WERI-Rb-1 (cell line): ENCODE measurements at regions not wholly inside any gene's neighbourhood (a gene's known extent, or its start where the extent isn't known, plus 50 kb on each side); places are given as distances from the start of the nearest gene placed in this dataset.

Experiments
- DNase-seq: peaks from one replicate; pipeline ENCODE4 v3.0.0-alpha.2; 2020
- H3K27ac ChIP-seq: fragments of 250-450 bp; sonication (Bioruptor Pico); 2 replicates; pipeline ENCODE4 v1.5.1; 2020; ENCODE audit warnings: mild to moderate bottlenecking, moderate library complexity
- H3K27me3 ChIP-seq: fragments of 250-450 bp; sonication (Bioruptor Pico); 2 replicates; pipeline ENCODE4 v1.5.1; 2021; ENCODE audit warnings: mild to moderate bottlenecking, low read depth, moderate library complexity; ENCODE audit not compliant: insufficient read depth, severe bottlenecking
- H3K36me3 ChIP-seq: fragments of 250-450 bp; sonication (Bioruptor Pico); 2 replicates; pipeline ENCODE4 v1.5.1; 2020; ENCODE audit warnings: mild to moderate bottlenecking, moderate library complexity
- H3K4me3 ChIP-seq: 2 replicates; pipeline ENCODE4 v1.5.1; 2011; ENCODE audit warnings: low read depth, mild to moderate bottlenecking, control low read depth, low read length
- H3K9me3 ChIP-seq: fragments of 250-450 bp; sonication (Bioruptor Pico); 2 replicates; pipeline ENCODE4 v1.5.1; 2021; ENCODE audit warnings: mild to moderate bottlenecking, moderate library complexity; ENCODE audit not compliant: severe bottlenecking
- CTCF ChIP-seq: IDR thresholded peaks from 2 replicates; pipeline ENCODE4 v1.5.1; 2011; ENCODE audit warnings: low read depth, mild to moderate bottlenecking, control low read depth, inconsistent platforms, low read length

- H3K9me3 ChIP-seq = no peaks in the 10 kb centered on the region
- H3K4me3 ChIP-seq = no peak overlapping the region
- H3K27ac ChIP-seq = no peak overlapping the region
- no peak for DNase-seq
- no peaks in the 10 kb centered on the region for H3K27me3 ChIP-seq
- no peaks in the 10 kb centered on the region for H3K36me3 ChIP-seq
- no peak for TF ChIP-seq CTCF
Observed at GRCh38 chr12:13390381-13390861, 193.9 kb downstream of the EMP1 start.

GRCh38 chr12:13387101-13387500, 190.6 kb downstream of the EMP1 start:
- no peak for DNase-seq
- H3K9me3 ChIP-seq = no peaks in the 10 kb centered on the region
- no peak for TF ChIP-seq CTCF
- H3K36me3 ChIP-seq = no peaks in the 10 kb centered on the region
- no peak overlapping the region for H3K27ac ChIP-seq
- H3K4me3 ChIP-seq = no peak overlapping the region
- no peaks in the 10 kb centered on the region for H3K27me3 ChIP-seq

GRCh38 chr12:13386323-13387039, 190.0 kb downstream of the EMP1 start:
- H3K4me3 ChIP-seq = no peak overlapping the region
- no peak for DNase-seq

GRCh38 chr12:13383379-13383778, 186.9 kb downstream of the EMP1 start:
- Histone ChIP-seq H3K9me3 (no peaks in the 10 kb centered on the region), H3K36me3 (no peaks in the 10 kb centered on the region), H3K27ac (no peak overlapping the region), H3K4me3 (no peak overlapping the region), H3K27me3 (no peaks in the 10 kb centered on the region)
- no peak for DNase-seq
- TF ChIP-seq CTCF = no peak

More at GRCh38 chr12:13386323-13387039, 190.0 kb downstream of the EMP1 start:
- Histone ChIP-seq H3K9me3 (no peaks in the 10 kb centered on the region), H3K36me3 (no peaks in the 10 kb centered on the region), H3K27ac (no peak overlapping the region), H3K27me3 (no peaks in the 10 kb centered on the region)
- TF ChIP-seq CTCF = no peak

GRCh38 chr12:13380297-13380696, 183.8 kb downstream of the EMP1 start:
- Histone ChIP-seq H3K27ac (no peak overlapping the region), H3K36me3 (no peaks in the 10 kb centered on the region), H3K4me3 (no peak overlapping the region), H3K9me3 (peaks cover 8% of the 10 kb centered on the region), H3K27me3 (no peaks in the 10 kb centered on the region)
- TF ChIP-seq CTCF = no peak
- DNase-seq = no peak

- TF ChIP-seq CTCF = no peak
- no peak overlapping the region for H3K27ac ChIP-seq
- no peaks in the 10 kb centered on the region for H3K27me3 ChIP-seq
- no peak overlapping the region for H3K4me3 ChIP-seq
- no peak for DNase-seq
- H3K36me3 ChIP-seq = no peaks in the 10 kb centered on the region
- peaks cover 8% of the 10 kb centered on the region for H3K9me3 ChIP-seq
Observed at GRCh38 chr12:13379531-13380188, 183.1 kb downstream of the EMP1 start.
